HG03442 (cell line): ENCODE measurements at regions not wholly inside any gene's neighbourhood (a gene's known extent, or its start where the extent isn't known, plus 50 kb on each side); places are given as distances from the start of the nearest gene placed in this dataset.

Experiments used
- ATAC-seq: cut with Tn5 transposase; IDR thresholded peaks from one replicate; pipeline ENCODE4 v1.9.1; 2021; ENCODE audit warnings: mild to moderate bottlenecking, moderate library complexity; ENCODE audit not compliant: unreplicated experiment

GRCh38 chr12:107339932-107340331, 246.6 kb upstream of the CRY1 start:
- no peak for ATAC-seq

GRCh38 chr12:107340898-107341297, 247.5 kb upstream of the CRY1 start:
- ATAC-seq, result no peak

GRCh38 chr12:107344035-107344808, 250.9 kb upstream of the CRY1 start:
- no peak for ATAC-seq

DNA sequence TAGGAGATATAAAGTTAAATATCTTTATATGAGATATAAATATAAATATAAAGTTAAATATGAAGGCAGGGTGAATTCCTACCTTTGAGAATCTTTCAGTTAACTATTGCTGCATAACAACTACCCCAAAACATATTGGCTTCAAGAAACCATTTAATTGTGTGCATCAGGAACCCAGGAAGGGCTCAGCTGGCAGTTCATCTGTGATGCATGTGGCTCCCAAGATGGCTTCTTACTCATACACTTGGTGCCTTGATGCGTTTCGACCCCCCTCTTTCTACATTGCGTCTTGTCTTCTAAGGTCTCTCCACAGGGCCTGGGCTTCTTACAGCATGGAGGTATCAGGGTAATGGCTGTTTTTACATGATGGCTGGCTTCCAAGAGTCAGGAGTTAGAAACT, 253.9 kb upstream of the CRY1 start:
- no peak for ATAC-seq

- no peak for ATAC-seq
Observed at GRCh38 chr12:107349008-107349747, 255.8 kb upstream of the CRY1 start.

- ATAC-seq, result no peak
Observed at GRCh38 chr12:107349839-107350238, 256.5 kb upstream of the CRY1 start.

GRCh38 chr12:107351109-107351508, 257.8 kb upstream of the CRY1 start:
- ATAC-seq, result no peak

- no peak for ATAC-seq
Observed at GRCh38 chr12:107351713-107352112, 258.4 kb upstream of the CRY1 start.

- ATAC-seq, result no peak
Observed at GRCh38 chr12:107352347-107353081, 259.2 kb upstream of the CRY1 start.

- no peak for ATAC-seq
Observed at GRCh38 chr12:107353312-107353711, 260.0 kb upstream of the CRY1 start.

GRCh38 chr12:107355004-107355565, 261.7 kb upstream of the CRY1 start:
- ATAC-seq, result no peak

DNA sequence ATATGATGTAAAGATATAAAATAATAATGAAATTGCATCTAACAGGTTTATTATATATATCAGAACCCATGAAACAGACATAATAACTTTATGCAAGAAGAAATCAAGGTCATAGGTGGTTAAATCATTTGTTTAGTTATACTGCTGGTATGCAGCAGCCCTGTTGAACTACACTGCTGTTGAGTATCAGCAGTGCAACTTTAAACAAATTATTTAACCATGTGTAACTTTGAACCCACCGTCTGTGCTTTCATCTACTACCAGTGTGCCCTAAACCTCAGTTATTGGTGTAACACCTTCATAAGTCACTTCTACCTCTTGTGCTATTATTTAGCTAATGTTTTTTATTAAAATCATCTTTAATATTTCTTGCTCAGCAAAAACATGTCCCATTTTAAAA, 262.3 kb upstream of the CRY1 start:
- ATAC-seq, result no peak

DNA sequence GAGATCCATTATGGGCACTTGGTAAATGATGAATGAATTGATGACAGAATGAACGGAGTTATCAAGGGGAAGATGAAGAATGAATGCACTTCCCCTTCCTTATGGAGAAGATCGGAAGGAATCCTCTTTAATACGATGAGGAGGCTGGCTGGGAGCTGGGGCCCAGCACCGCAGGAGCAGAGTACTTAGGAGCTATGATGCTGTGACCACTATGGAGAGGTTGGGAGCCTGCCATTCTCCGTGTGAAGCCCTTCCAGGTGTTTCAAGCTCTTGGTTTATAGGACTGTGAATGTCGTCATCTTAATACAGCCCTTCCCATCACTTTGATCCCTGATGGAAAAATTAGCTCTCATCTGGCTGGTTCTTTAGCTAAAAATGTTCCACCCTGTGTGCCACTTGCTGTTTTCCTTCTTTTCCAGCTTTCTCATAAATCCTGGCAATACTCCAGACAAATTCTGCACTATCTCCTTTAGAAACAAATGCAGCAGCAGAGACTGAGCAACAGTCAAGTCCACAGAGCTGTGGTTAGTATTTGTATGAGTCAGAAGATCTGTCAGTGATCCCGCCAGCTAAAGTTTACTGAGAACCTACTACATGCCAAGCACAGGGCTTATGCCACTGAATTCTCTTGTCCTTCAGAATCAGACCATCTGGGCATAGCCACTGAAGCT, 263.1 kb upstream of the CRY1 start:
- ATAC-seq, result no peak

DNA sequence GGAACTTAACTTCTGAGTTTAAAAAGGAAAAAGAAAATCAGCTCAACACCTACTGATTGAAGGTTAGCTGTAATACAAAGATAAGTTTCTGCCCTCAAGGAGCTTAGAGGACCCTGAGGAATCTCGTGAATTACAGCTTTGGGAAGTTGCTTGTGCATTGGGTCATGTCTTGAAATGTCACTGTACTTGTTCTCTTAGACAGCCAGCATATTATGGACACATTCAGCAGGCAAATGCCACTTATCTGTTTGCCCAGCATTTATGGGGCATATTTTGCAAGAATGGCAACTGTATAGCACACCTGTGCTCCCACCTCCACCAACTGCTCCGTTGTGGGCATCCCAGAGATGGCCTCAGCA, 263.6 kb upstream of the CRY1 start:
- ATAC-seq, result no peak

DNA sequence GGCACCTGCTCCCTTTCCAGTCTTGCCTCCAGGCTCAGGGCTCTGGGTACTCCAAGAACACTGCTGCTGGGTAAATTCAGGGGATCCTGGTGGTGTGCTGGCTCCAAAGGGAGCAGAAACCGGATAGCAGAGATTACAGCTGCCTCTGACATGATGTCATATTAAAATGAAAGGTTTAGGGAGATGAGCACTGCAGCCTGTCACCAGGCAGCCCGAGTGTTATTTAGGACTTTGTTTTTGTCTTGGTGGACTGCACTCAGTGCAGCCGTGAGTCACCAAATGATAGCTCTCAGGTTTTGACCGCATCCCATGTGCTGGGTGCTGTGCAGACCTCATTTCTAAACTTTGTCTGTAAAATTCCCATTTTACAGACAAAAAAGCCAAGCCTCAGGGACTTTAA, 266.0 kb upstream of the CRY1 start:
- ATAC-seq, result no peak

DNA sequence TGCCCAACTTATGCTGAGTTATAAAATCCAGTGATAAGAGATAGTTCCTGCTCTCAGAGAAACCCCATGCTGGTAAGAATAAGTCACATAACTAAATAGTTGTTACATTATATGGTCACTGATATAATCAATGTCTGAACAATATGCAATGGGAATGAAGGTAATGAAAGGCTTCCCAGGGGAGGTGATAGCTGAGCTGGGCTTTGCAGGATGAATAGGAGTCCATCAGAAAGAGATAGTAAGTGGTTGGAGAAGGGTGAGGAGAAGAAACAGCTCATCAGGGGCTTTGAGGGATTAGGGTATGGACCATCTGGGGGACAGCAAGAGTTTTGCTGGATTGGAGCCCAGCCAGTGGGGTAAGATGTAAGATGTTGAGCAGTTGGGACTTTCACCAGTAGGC, 266.7 kb upstream of the CRY1 start:
- ATAC-seq, result no peak

DNA sequence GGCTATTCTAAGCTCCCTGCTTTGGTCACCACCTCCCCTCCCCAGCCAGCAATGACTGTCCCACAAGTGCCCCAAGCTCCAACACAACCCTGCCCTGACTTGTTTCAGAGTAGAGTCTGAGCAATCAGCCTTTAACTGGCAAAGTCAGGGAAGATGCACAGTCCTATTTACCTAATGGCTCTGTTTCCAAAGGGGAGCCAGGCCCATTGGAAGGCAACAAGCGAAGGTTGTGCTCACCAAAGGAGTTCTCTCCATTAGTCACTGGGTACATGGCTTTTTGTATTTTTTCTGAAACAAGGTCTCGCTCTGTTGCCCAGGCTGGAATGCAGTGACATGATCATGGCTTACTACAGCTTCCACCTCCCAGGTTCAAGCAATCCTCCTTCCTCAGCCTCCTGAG, 267.1 kb upstream of the CRY1 start:
- ATAC-seq, result no peak

DNA sequence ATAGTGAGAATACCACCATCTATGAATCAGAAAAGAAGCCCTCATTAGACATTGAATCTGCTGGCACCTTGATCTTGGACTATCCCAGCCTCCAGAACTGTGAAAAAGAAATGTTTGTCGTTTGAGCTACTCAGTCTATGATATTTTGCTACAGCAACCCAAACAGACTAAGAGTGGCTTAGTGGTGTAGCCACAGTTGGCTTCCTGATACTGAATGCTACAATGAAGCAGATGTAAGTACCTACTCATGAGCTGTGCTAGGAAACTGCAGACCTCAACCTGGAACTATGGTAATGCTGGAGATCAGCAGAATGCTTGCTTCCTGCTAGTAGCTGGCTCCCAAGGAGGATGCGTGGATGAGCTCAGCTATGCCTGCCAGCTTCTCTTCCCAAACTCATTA, 268.6 kb upstream of the CRY1 start:
- no peak for ATAC-seq

GRCh38 chr12:107362960-107363359, 269.6 kb upstream of the CRY1 start:
- ATAC-seq, result no peak

GRCh38 chr12:107364875-107365518, 271.6 kb upstream of the CRY1 start:
- no peak for ATAC-seq

- no peak for ATAC-seq
Observed at GRCh38 chr12:107365703-107366102, 272.4 kb upstream of the CRY1 start.
